Thymus (tissue), 11 donors: ENCODE measurements at regions not wholly inside any gene's neighbourhood (a gene's known extent, or its start where the extent isn't known, plus 50 kb on each side); places are given as distances from the start of the nearest gene placed in this dataset.
A peak's percentile ranks its signal among the peaks of the same experiment; 100 is the strongest.
"Not testable (repeated sequence)": the region's sequence is repeated elsewhere in the genome, so short reads cannot be mapped to it uniquely, and the experiment has no call there.

Experiments used
- DNase-seq, 9 donors: peaks; one replicate each; pipeline ENCODE4 v3.0.0-alpha.2; 2013; ENCODE audit warnings: low spot score in 9 of 9, low read depth in 6 of 9, missing footprints in 1 of 9
- H3K27ac ChIP-seq, 2 donors: one replicate each; pipeline ENCODE4 v1.5.1; 2013; ENCODE audit warnings: control low read depth in 1 of 2, low read depth in 1 of 2, low read length in 1 of 2, mild to moderate bottlenecking in 1 of 2, moderate library complexity in 1 of 2
- H3K27me3 ChIP-seq, 2 donors: one replicate each; pipeline ENCODE4 v1.5.1; 2013; ENCODE audit warnings: low read length in 1 of 2; ENCODE audit not compliant: control insufficient read depth in 2 of 2, insufficient read depth in 1 of 2
- H3K36me3 ChIP-seq, 2 donors: one replicate each; pipeline ENCODE4 v1.5.1; 2013; ENCODE audit warnings: low read length in 1 of 2, mild to moderate bottlenecking in 1 of 2, moderate library complexity in 1 of 2; ENCODE audit not compliant: control insufficient read depth in 2 of 2, insufficient read depth in 2 of 2
- H3K4me1 ChIP-seq, 2 donors: one replicate each; pipeline ENCODE4 v1.5.1; 2013; ENCODE audit warnings: low read length in 2 of 2; ENCODE audit not compliant: control insufficient read depth in 2 of 2, insufficient read depth in 2 of 2
- H3K4me3 ChIP-seq, 2 donors: one replicate each; pipeline ENCODE4 v1.5.1; 2013; ENCODE audit warnings: low read length in 2 of 2, control low read depth in 1 of 2, mild to moderate bottlenecking in 1 of 2
- H3K9me3 ChIP-seq, 2 donors: one replicate each; pipeline ENCODE4 v1.5.1; 2013; ENCODE audit warnings: low read length in 1 of 2, mild to moderate bottlenecking in 1 of 2; ENCODE audit not compliant: control insufficient read depth in 2 of 2, insufficient read depth in 1 of 2
- WGBS: extraction: QIAGEN DNeasy Blood & Tissue Kit; methylation state at CpG from one replicate; pipeline ENCODE4 v1.1.7; 2013; 5-methylcytosine and 5-hydroxymethylcytosine counted together
- donor health status: healthy.

DNA sequence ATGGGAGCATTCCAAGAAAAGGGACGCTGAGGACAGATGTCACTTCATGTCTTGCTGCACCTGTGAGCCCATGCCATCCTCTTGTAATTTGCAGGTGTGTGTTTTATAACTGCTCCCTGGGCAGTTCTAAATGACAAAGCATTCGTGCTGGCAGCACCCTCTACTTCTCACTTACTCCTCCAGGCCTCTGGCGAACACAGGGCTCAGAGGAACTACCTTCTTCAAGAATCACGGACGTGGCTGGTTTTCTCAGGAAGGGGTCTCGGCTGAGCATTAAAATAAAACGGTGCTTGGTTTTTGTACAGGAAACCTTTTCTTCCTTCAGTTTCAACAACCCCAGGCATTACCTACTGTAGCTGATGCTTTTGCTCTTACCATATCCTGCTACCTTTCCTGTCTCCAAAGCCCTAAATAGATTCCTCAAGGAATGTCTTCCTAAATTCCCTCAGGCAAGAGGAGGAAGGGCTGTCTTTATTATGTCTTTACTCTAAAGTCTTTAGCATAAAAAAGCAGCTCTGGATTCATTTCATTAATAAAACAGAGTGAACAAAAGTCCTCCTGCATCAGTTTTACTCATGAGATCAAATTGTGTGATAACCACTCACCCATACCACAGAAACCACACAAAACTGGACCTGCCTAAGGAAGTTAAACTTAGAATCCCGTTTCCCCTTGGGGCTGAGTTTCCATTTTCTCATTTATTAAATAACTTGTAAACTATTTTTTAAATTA lies 79.0 kb upstream of the MAP10 start:
- DNase-seq: peak in 4 of 9 donors; percentile 1 to 46 (median 16)
- H3K4me1 ChIP-seq: peaks cover 0 to 10% of the 10 kb centered on the region in 2 donors
- WGBS: 8% methylated on average over 8 of the region's 8 CpGs

DNA sequence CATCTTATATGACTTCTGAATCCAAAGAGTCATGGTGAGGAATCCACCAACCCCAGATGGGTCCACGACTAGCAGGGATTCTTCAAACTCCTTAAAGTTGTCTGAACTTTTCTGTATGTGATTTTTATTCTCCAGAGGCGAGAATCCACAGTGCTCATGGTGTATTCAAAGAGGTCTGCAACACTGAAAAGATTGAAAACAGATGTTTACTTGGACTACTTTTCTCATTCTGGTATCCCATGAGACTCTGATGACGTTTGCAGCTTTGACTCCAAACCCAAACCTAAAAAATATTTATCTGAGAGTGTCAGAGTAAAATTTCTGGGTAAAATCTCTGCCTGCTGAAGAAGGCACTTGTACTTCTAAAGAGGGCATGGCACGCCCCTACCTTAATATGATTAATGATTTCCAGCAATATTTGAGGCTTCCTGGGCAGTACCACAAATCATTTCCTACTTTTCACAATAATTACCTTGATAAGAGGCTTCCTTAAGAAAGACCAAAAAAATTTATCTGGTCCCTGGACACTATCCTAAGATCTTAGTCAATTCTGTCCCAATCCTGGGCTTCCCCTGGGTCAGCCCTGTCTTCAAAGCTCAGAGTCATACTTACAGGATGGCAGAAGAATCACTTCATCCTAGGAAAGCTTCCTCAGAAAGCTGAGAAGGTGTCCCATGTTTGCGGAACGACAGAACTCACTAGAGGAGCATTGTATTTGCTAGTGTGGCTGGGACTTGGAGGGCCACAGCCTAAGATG lies 76.5 kb upstream of the MAP10 start:
- no peak for DNase-seq
- WGBS: 96% methylated on average over 6 of the region's 6 CpGs

More for the DNA sequence above, 79.0 kb upstream of the MAP10 start:
- H3K27me3 ChIP-seq: no peaks in the 10 kb centered on the region
- no peaks in the 10 kb centered on the region for H3K36me3 ChIP-seq
- no peak overlapping the region for H3K4me3 ChIP-seq
- no peak overlapping the region for H3K27ac ChIP-seq
- H3K9me3 ChIP-seq: no peaks in the 10 kb centered on the region

DNA sequence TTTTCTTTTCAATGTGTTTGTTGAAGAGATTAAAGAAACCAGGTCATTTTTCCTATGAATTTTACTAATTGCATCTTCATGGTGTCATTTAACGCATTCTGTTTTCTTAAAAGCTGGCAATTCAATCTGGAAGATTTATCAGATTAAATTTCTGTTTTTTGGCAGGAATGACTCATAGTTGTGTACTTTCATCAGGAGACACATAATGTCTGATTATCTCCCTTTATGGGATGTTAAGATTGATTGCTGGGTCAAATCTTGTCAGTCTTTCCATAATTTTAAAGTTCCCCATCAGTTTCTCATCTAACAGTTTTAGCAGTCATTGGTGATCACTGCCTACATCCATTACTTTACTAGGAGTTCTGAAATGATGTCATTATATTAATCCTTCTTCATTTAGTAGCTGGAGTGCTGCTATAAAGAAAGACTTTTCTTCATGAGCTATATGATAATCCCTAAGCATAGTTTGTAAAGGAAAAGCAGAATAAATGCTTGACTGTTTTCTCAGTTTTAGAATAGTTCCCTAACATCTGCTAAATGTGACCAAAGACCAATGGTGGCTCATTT lies 72.8 kb upstream of the MAP10 start:
- Histone ChIP-seq H3K4me3 (no peak overlapping the region), H3K27me3 (no peaks in the 10 kb centered on the region), H3K27ac (no peak overlapping the region), H3K9me3 (no peaks in the 10 kb centered on the region), H3K4me1 (peaks cover 0 to 4% of the 10 kb centered on the region in 2 donors), H3K36me3 (no peaks in the 10 kb centered on the region)
- 96% methylated on average over 1 of the region's 1 CpG for WGBS
- DNase-seq: no peak

More for the DNA sequence above, 76.5 kb upstream of the MAP10 start:
- H3K4me1 ChIP-seq: peaks cover 0 to 10% of the 10 kb centered on the region in 2 donors
- no peak overlapping the region for H3K4me3 ChIP-seq
- H3K36me3 ChIP-seq: no peaks in the 10 kb centered on the region
- no peaks in the 10 kb centered on the region for H3K9me3 ChIP-seq
- no peaks in the 10 kb centered on the region for H3K27me3 ChIP-seq
- H3K27ac ChIP-seq: no peak overlapping the region

DNA sequence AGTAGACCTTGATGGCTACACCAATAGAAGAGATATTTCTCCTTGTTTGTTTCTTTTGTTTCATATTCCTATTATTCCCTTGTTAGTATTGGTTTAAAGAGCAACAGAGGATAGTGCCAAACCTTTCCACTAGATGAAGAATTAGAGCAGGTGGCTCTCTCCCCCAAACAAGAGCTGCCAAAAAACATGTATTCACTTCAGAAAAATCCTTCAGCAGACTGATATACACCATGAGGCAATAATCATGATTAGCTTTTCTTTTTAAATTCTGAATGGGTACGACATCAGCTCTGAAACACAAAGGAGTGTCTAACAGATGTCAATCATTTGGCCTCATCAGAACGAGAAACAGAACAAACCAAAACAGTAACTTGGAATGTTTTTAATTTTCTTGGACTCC lies 67.3 kb upstream of the MAP10 start:
- Histone ChIP-seq H3K36me3 (no peaks in the 10 kb centered on the region), H3K4me1 (peaks cover 0 to 4% of the 10 kb centered on the region in 2 donors), H3K27ac (no peak overlapping the region), H3K27me3 (no peaks in the 10 kb centered on the region), H3K9me3 (no peaks in the 10 kb centered on the region), H3K4me3 (no peak overlapping the region)
- no peak for DNase-seq
- 95% methylated on average over 2 of the region's 2 CpGs for WGBS

DNA sequence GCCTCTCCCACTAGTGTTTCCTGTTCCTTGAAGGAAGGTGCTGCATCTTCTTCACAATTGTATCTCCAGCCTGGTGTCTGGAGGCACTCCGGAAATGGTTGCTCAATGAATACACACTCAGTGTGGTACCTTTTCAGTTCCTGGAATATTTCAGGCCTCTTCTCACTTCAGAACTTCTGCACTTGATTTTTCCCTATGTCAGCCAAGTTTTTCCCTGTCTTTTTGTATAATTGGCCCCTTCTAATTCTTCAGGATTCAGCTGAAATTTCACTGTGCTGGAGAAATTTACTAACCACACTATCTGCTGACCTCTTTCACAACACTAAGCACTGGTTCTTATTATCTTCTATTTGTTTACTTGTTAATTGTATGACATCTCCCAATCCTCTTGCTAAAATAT lies 61.2 kb upstream of the MAP10 start:
- DNase-seq: no peak
- Histone ChIP-seq H3K36me3 (no peaks in the 10 kb centered on the region), H3K27ac (no peak overlapping the region), H3K4me1 (no peaks in the 10 kb centered on the region), H3K4me3 (no peak overlapping the region), H3K9me3 (peaks cover 0 to 17% of the 10 kb centered on the region in 2 donors), H3K27me3 (no peaks in the 10 kb centered on the region)
- WGBS: 97% methylated on average over 1 of the region's 1 CpG

DNA sequence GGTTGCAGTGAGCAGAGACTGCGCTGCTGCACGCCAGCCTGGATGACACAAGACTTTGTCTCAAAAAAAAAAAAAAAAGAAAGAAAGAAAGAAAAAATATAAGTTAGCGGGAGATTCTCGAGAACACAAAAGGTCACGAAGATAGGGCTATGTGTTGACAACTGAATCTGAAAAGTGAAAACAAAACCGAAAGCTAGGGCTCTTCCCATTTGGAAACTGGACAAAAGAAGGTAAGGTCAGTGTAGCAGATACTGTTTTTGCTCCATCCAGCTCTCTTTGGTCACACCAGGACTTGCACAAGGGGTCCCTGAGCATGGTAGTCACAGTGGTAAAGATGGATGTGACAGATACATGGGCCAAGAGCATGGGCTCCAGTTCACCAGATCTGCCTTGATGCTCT lies 60.4 kb upstream of the MAP10 start:
- H3K36me3 ChIP-seq: no peaks in the 10 kb centered on the region

DNA sequence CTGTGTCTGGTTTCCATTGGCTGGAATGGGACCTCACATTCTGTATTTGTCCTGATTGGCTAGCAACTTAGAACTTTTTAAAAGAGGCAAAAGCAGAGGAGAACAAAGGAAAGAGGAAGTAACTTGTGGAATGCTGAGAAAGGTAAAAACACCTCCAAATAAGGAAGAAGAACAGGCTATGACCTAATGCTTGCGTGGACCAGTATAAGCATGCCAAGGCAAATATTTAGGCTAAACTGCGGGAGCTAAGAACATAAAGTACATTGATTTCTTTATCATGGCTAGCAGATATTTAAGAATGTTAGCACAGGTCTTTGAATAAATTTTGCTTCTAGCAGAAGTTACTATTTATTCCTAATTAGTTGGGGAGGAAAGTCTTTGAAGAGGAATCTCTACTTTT lies 59.5 kb upstream of the MAP10 start:
- not testable (repeated sequence) for DNase-seq, H3K36me3 ChIP-seq, H3K4me1 ChIP-seq, H3K27ac ChIP-seq, H3K27me3 ChIP-seq, H3K4me3 ChIP-seq
- H3K9me3 ChIP-seq: peaks cover 0 to 20% of the 10 kb centered on the region in 2 donors
- whole genome bisulfite sequencing: 100% methylated on average over 2 of the region's 2 CpGs

More for the DNA sequence above, 60.4 kb upstream of the MAP10 start:
- H3K27me3 ChIP-seq: no peaks in the 10 kb centered on the region
- no peaks in the 10 kb centered on the region for H3K4me1 ChIP-seq
- peaks cover 0 to 20% of the 10 kb centered on the region in 2 donors for H3K9me3 ChIP-seq
- no peak for DNase-seq
- H3K4me3 ChIP-seq: no peak overlapping the region
- WGBS: 97% methylated on average over 6 of the region's 6 CpGs
- no peak overlapping the region for H3K27ac ChIP-seq

DNA sequence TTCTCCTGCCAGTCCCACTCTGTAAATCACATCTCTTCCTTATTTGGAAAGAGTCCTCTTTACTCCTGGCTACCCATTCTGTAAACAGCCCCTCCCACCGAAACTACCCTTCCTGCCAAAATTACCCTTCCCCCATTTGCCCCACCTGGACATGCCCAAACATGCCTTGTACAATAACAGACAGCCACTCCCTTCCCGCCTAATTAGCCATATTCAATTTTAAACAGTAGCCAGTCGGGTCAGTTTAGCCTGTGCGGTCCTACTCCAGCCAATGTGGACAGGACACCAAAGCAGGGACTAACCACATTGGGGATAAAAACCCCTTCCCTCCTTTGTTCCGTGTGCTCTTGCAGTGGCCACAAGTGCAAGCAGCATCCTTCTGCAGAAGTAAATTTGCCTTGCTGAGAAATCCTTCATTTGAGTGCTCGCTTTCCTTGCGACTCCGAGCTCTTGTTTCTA lies 56.3 kb upstream of the MAP10 start:
- Histone ChIP-seq H3K36me3 (no peaks in the 10 kb centered on the region), H3K9me3 (peaks cover 0 to 20% of the 10 kb centered on the region in 2 donors), H3K4me3 (no peak overlapping the region), H3K27me3 (no peaks in the 10 kb centered on the region), H3K4me1 (peaks cover 0 to 2% of the 10 kb centered on the region in 2 donors), H3K27ac (no peak overlapping the region)
- 85% methylated on average over 8 of the region's 8 CpGs for WGBS
- DNase-seq: no peak
